ENCODE measurements at regions not wholly inside any gene's neighbourhood (a gene's known extent, or its start where the extent isn't known, plus 50 kb on each side); places are given as distances from the start of the nearest gene placed in this dataset.
A peak's percentile ranks its signal among the peaks of the same experiment; 100 is the strongest.
"Not testable (repeated sequence)": the region's sequence is repeated elsewhere in the genome, so short reads cannot be mapped to it uniquely, and the experiment has no call there.

GRCh38 chr9:62798884-62799850 is 1609.3 kb downstream of the SPATA31A7 start:
- DNase-seq = peak; percentile 25 to 37

- DNase-seq = peak; percentile 22 to 44
These were observed 1610.1 kb downstream of the SPATA31A7 start for GRCh38 chr9:62799851-62800371.

- DNase-seq = peak; percentile 27 to 36
These were observed 1610.9 kb downstream of the SPATA31A7 start for GRCh38 chr9:62800451-62801371.

GRCh38 chr9:62801372-62801811 is 1611.6 kb downstream of the SPATA31A7 start:
- DNase-seq = not testable (repeated sequence)

GRCh38 chr9:62801961-62802718 is 1612.3 kb downstream of the SPATA31A7 start:
- peak; percentile 59 to 76 for DNase-seq

GRCh38 chr9:62802719-62803079 is 1612.9 kb downstream of the SPATA31A7 start:
- DNase-seq = not testable (repeated sequence)

GRCh38 chr9:62803099-62803498 is 1613.3 kb downstream of the SPATA31A7 start:
- not testable (repeated sequence) for DNase-seq

- not testable (repeated sequence) for DNase-seq
These were observed 1614.5 kb downstream of the SPATA31A7 start for GRCh38 chr9:62804314-62804713.

GRCh38 chr9:62807424-62807823 is 1617.6 kb downstream of the SPATA31A7 start:
- not testable (repeated sequence) for DNase-seq

- not testable (repeated sequence) for DNase-seq
These were observed 1618.2 kb downstream of the SPATA31A7 start for GRCh38 chr9:62808081-62808480.

- DNase-seq = not testable (repeated sequence)
These were observed 1620.5 kb downstream of the SPATA31A7 start for GRCh38 chr9:62810318-62810717.

GRCh38 chr9:62810811-62811315 is 1621.0 kb downstream of the SPATA31A7 start:
- DNase-seq = not testable (repeated sequence)

- not testable (repeated sequence) for DNase-seq
These were observed 1625.6 kb downstream of the SPATA31A7 start for GRCh38 chr9:62815436-62815835.

- peak in 1 of 2 donors; percentile 21 for DNase-seq
These were observed 1626.5 kb downstream of the SPATA31A7 start for GRCh38 chr9:62816331-62816730.

GRCh38 chr9:62817214-62817613 is 1627.4 kb downstream of the SPATA31A7 start:
- DNase-seq = not testable (repeated sequence)

- not testable (repeated sequence) for DNase-seq
These were observed 1632.3 kb downstream of the SPATA31A7 start for GRCh38 chr9:62822185-62822584.

GRCh38 chr9:62827957-62828907 is 1638.4 kb downstream of the SPATA31A7 start:
- DNase-seq = not testable (repeated sequence)

GRCh38 chr9:62830829-62831459 is 1641.1 kb downstream of the SPATA31A7 start:
- DNase-seq = not testable (repeated sequence)

GRCh38 chr9:62833323-62834200 is 1643.7 kb downstream of the SPATA31A7 start:
- DNase-seq = not testable (repeated sequence)
